Astrocyte of the hippocampus (primary cell): ENCODE measurements at regions not wholly inside any gene's neighbourhood (a gene's known extent, or its start where the extent isn't known, plus 50 kb on each side); places are given as distances from the start of the nearest gene placed in this dataset.
"Not testable (repeated sequence)": the region's sequence is repeated elsewhere in the genome, so short reads cannot be mapped to it uniquely, and the experiment has no call there.

Experiments
- DNase-seq: peaks from one replicate; pipeline ENCODE4 v3.0.0; 2011; ENCODE audit warnings: low read depth, low spot score

GRCh38 chr18:42536442-42536841, 579.0 kb downstream of the RIT2 start:
- DNase-seq = no peak

GRCh38 chr18:42537291-42537690, 578.2 kb downstream of the RIT2 start:
- DNase-seq = no peak

GRCh38 chr18:42544901-42545300, 570.6 kb downstream of the RIT2 start:
- no peak for DNase-seq

- peak; percentile 63 for DNase-seq
Observed at GRCh38 chr18:42545825-42546224, 569.7 kb downstream of the RIT2 start.

GRCh38 chr18:42548493-42548892, 567.0 kb downstream of the RIT2 start:
- DNase-seq = peak; percentile 54

- DNase-seq = no peak
Observed at GRCh38 chr18:42549596-42549995, 565.9 kb downstream of the RIT2 start.

GRCh38 chr18:42552559-42552958, 562.9 kb downstream of the RIT2 start:
- DNase-seq = not testable (repeated sequence)

- peak; percentile 41 for DNase-seq
Observed at GRCh38 chr18:42559069-42559690, 556.3 kb downstream of the RIT2 start.

- DNase-seq = no peak
Observed at GRCh38 chr18:42561521-42561920, 554.0 kb downstream of the RIT2 start.

- DNase-seq = no peak
Observed at GRCh38 chr18:42563995-42564394, 551.5 kb downstream of the RIT2 start.

GRCh38 chr18:42564761-42565160, 550.7 kb downstream of the RIT2 start:
- DNase-seq = no peak

- DNase-seq = no peak
Observed at GRCh38 chr18:42568773-42569172, 546.7 kb downstream of the RIT2 start.

- DNase-seq = no peak
Observed at GRCh38 chr18:42574871-42575270, 540.6 kb downstream of the RIT2 start.

- DNase-seq = no peak
Observed at GRCh38 chr18:42576124-42576523, 539.4 kb downstream of the RIT2 start.

- peak; percentile 50 for DNase-seq
Observed at GRCh38 chr18:42578792-42579191, 536.7 kb downstream of the RIT2 start.

GRCh38 chr18:42582266-42582665, 533.2 kb downstream of the RIT2 start:
- DNase-seq = no peak

GRCh38 chr18:42583283-42583731, 532.2 kb downstream of the RIT2 start:
- peak; percentile 16 for DNase-seq

GRCh38 chr18:42586601-42587000, 528.9 kb downstream of the RIT2 start:
- peak; percentile 2 for DNase-seq

GRCh38 chr18:42588786-42589185, 526.7 kb downstream of the RIT2 start:
- no peak for DNase-seq

GRCh38 chr18:42604820-42605219, 510.7 kb downstream of the RIT2 start:
- DNase-seq = no peak

- DNase-seq = no peak
Observed at GRCh38 chr18:42606886-42607495, 508.5 kb downstream of the RIT2 start.

- DNase-seq = no peak
Observed at GRCh38 chr18:42611134-42611533, 504.4 kb downstream of the RIT2 start.

- no peak for DNase-seq
Observed at GRCh38 chr18:42614619-42615293, 500.7 kb downstream of the RIT2 start.
